OCI-LY3 (cell line): ENCODE measurements at regions not wholly inside any gene's neighbourhood (a gene's known extent, or its start where the extent isn't known, plus 50 kb on each side); places are given as distances from the start of the nearest gene placed in this dataset.

Source experiments
- CTCF ChIP-seq: fragments of 200-600, 300-600 bp; sonication (generic); IDR thresholded peaks from 2 replicates; pipeline ENCODE4 v1.5.1; 2014; ENCODE audit warnings: antibody characterized with exemption, low read length, low read depth
- EZH2phosphoT487 ChIP-seq: fragments of 200-600 bp; shearing (Covaris generic); IDR thresholded peaks from 2 replicates; pipeline ENCODE4 v1.6.1; 2018; ENCODE audit warnings: antibody characterized with exemption, mixed run types, low read depth

DNA sequence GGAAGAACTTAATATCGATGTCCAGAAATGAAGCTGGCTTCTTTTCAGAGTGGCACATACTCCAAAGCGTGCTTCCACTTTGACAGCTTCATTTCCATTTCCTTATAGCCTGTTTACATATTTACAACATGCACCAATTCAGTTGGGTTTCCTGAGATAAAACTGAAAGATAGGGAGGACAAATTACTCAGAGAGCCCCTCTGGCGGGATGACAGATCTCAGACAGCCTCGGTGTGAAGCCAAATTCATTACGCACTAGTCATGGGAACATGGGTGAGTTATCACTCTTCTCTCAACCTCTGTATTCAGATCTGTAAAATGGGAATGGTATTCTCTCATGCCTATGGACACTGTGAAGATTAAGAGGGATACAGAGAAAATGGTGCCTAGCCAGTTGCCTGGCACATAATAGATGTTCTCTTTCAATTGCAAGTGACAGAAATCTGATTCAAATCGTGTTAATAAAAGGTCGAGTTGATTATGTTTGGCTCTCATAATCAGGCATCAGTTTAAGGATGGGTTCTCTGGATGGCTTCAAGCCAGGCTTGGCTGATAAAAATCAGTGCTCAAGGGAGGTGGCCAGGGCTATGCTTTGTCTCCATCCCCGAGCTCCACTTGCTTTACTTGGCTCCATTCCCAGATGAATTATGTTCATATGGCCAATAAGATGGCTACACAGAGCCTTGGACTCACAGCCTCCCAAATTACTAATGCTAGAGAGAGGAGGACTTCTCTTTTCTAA lies 132.2 kb upstream of the C1QTNF7 start:
- no peak for TF ChIP-seq CTCF
- TF ChIP-seq EZH2phosphoT487: no peak
